Kidney (tissue), 13 donors: ENCODE measurements at regions not wholly inside any gene's neighbourhood (a gene's known extent, or its start where the extent isn't known, plus 50 kb on each side); places are given as distances from the start of the nearest gene placed in this dataset.
"Not testable (repeated sequence)": the region's sequence is repeated elsewhere in the genome, so short reads cannot be mapped to it uniquely, and the experiment has no call there.

ENCODE experiments used
- DNase-seq, 5 donors: peaks; one replicate each; pipeline ENCODE4 v3.0.0-alpha.2; 2013 to 2020
- FAIRE-seq: peaks from 2 replicates; lab custom pipeline; 2012; peaks lifted over from hg19 to GRCh38; lab: Jason Lieb, UNC
- H3K27ac ChIP-seq, 2 donors: one replicate each; pipeline ENCODE4 v1.7.0; 2013; ENCODE audit warnings: low read depth in 2 of 2, low read length in 2 of 2, inconsistent platforms in 1 of 2
- H3K27me3 ChIP-seq: one replicate; pipeline ENCODE4 v1.7.1; 2013; ENCODE audit warnings: low read length, inconsistent platforms; ENCODE audit not compliant: control insufficient read depth, insufficient read depth
- H3K36me3 ChIP-seq, 3 donors: one replicate each; pipeline versions ENCODE4 v1.7.0 to v1.7.1; 2013; ENCODE audit warnings: low read length in 3 of 3, control low read depth in 1 of 3, inconsistent platforms in 1 of 3; ENCODE audit not compliant: insufficient read depth in 3 of 3, control insufficient read depth in 2 of 3
- H3K4me1 ChIP-seq, 3 donors: one replicate each; pipeline versions ENCODE4 v1.7.0 to v1.7.1; 2013; ENCODE audit warnings: low read length in 3 of 3, inconsistent platforms in 1 of 3, low read depth in 1 of 3; ENCODE audit not compliant: control insufficient read depth in 2 of 3, insufficient read depth in 2 of 3
- H3K4me3 ChIP-seq, 3 donors: one replicate each; pipeline versions ENCODE4 v1.7.0 to v1.8.1; 2013; ENCODE audit warnings: low read length in 3 of 3, control low read depth in 1 of 3, inconsistent platforms in 1 of 3
- H3K9ac ChIP-seq, 3 donors: one replicate each; pipeline versions ENCODE4 v1.7.0 to v1.7.1; 2013; ENCODE audit warnings: low read length in 3 of 3, control low read depth in 1 of 3, inconsistent platforms in 1 of 3
- H3K9me3 ChIP-seq, 3 donors: one replicate each; pipeline versions ENCODE4 v1.7.0 to v1.7.1; 2013; ENCODE audit warnings: low read length in 3 of 3, control low read depth in 1 of 3, inconsistent platforms in 1 of 3; ENCODE audit not compliant: control insufficient read depth in 2 of 3, insufficient read depth in 1 of 3
- intact Hi-C: fragments of 100-400 bp; cut with DNase I; formaldehyde crosslinking; loops from one replicate; pipeline ENCODE4 v1.11.1; 2022
- TF ChIP-seq, protein P1 (sequence below): IDR thresholded peaks from 3 replicates; pipeline ENCODE4 v1.5.1; 2012; ENCODE audit warnings: mild to moderate bottlenecking, moderate library complexity, borderline replicate concordance; ENCODE audit not compliant: insufficient read depth; ENCODE audit errors: extremely low read depth
- donor health status: control.
- donor health status: control.
- donor health status: control.
- donor health status: control.
- donor health status: control.
- donor health status: DM: yes; HTN: yes; CAD: no.
- donor health status: Normal renal cell carcinoma (clear cell type).

GRCh38 chr2:107740300-107740699 is 86.4 kb upstream of the RGPD4 start:
- Histone ChIP-seq H3K27me3 (no peaks in the 10 kb centered on the region), H3K4me1 (no peaks in the 10 kb centered on the region), H3K27ac (no peak overlapping the region), H3K9me3 (no peaks in the 10 kb centered on the region), H3K36me3 (no peaks in the 10 kb centered on the region), H3K9ac (no peak overlapping the region), H3K4me3 (no peak overlapping the region)
- FAIRE-seq (no peak), DNase-seq (no peak)
- TF ChIP-seq, protein P1, sequence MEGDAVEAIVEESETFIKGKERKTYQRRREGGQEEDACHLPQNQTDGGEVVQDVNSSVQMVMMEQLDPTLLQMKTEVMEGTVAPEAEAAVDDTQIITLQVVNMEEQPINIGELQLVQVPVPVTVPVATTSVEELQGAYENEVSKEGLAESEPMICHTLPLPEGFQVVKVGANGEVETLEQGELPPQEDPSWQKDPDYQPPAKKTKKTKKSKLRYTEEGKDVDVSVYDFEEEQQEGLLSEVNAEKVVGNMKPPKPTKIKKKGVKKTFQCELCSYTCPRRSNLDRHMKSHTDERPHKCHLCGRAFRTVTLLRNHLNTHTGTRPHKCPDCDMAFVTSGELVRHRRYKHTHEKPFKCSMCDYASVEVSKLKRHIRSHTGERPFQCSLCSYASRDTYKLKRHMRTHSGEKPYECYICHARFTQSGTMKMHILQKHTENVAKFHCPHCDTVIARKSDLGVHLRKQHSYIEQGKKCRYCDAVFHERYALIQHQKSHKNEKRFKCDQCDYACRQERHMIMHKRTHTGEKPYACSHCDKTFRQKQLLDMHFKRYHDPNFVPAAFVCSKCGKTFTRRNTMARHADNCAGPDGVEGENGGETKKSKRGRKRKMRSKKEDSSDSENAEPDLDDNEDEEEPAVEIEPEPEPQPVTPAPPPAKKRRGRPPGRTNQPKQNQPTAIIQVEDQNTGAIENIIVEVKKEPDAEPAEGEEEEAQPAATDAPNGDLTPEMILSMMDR = no peak
- intact Hi-C loops = no loop called here

GRCh38 chr2:107742460-107743027 is 84.1 kb upstream of the RGPD4 start:
- FAIRE-seq (no peak), DNase-seq (no peak)
- Histone ChIP-seq H3K27me3 (no peaks in the 10 kb centered on the region), H3K9ac (no peak overlapping the region), H3K36me3 (no peaks in the 10 kb centered on the region), H3K27ac (no peak overlapping the region), H3K4me3 (no peak overlapping the region), H3K4me1 (no peaks in the 10 kb centered on the region), H3K9me3 (no peaks in the 10 kb centered on the region)
- TF ChIP-seq, protein P1 = no peak
- intact Hi-C loops = no loop called here

DNA sequence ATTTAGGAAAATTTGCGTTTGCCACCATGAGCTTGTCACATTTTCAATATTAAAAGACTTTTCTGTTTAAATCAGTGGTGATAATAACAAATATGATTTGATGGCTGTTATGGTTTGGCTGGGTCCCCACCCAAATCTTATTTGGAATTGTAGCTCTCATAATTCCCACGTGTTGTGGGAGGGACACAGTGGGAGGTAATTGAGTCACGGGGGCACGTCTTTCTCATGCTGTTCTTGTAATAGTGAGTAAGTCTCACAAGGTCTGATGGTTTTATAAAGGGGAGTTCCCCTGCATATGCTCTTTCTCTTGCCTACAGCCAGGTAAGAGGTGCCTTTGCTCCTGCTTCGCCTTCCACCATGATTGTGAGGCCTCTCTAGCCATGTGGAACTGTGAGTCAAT is 83.4 kb upstream of the RGPD4 start:
- H3K27me3 ChIP-seq = no peaks in the 10 kb centered on the region
- H3K36me3 ChIP-seq = no peaks in the 10 kb centered on the region
- no peak overlapping the region for H3K9ac ChIP-seq
- TF ChIP-seq, protein P1 = no peak
- FAIRE-seq (no peak), DNase-seq (no peak)
- no peaks in the 10 kb centered on the region for H3K4me1 ChIP-seq
- intact Hi-C loops = no loop called here
- H3K4me3 ChIP-seq = no peak overlapping the region
- H3K27ac ChIP-seq = no peak overlapping the region
- no peaks in the 10 kb centered on the region for H3K9me3 ChIP-seq

- H3K27ac ChIP-seq = no peak overlapping the region
Measured at GRCh38 chr2:107745100-107745499, 81.6 kb upstream of the RGPD4 start.

GRCh38 chr2:107746552-107747198 is 80.0 kb upstream of the RGPD4 start:
- FAIRE-seq, H3K9me3 ChIP-seq, intact Hi-C loops, DNase-seq, H3K9ac ChIP-seq, H3K27me3 ChIP-seq, H3K27ac ChIP-seq, H3K36me3 ChIP-seq, H3K4me3 ChIP-seq, H3K4me1 ChIP-seq: not testable (repeated sequence)

More at GRCh38 chr2:107745100-107745499, 81.6 kb upstream of the RGPD4 start:
- no peaks in the 10 kb centered on the region for H3K4me1 ChIP-seq
- DNase-seq (no peak), FAIRE-seq (no peak)
- no peaks in the 10 kb centered on the region for H3K9me3 ChIP-seq
- H3K27me3 ChIP-seq = no peaks in the 10 kb centered on the region
- TF ChIP-seq, protein P1 = no peak
- H3K36me3 ChIP-seq = no peaks in the 10 kb centered on the region
- no peak overlapping the region for H3K9ac ChIP-seq
- H3K4me3 ChIP-seq = no peak overlapping the region
- intact Hi-C loops = no loop called here
